KMS-11 (cell line): ENCODE measurements at regions not wholly inside any gene's neighbourhood (a gene's known extent, or its start where the extent isn't known, plus 50 kb on each side); places are given as distances from the start of the nearest gene placed in this dataset.

ENCODE experiments used
- H2AFZ ChIP-seq: fragments of 200-600 bp; sonication (generic); 2 replicates; pipeline ENCODE4 v1.6.1; 2016; ENCODE audit warnings: antibody characterized with exemption, mixed run types, low read depth
- H3K27ac ChIP-seq: fragments of 200-600 bp; sonication (generic); 2 replicates; pipeline ENCODE4 v1.6.1; 2016; ENCODE audit warnings: mild to moderate bottlenecking, mixed run types
- H3K27me3 ChIP-seq: fragments of 200-600 bp; sonication (generic); 2 replicates; pipeline ENCODE4 v1.6.1; 2017; ENCODE audit warnings: mild to moderate bottlenecking, low read depth, mixed run types, moderate library complexity; ENCODE audit not compliant: insufficient read depth
- H3K36me3 ChIP-seq: fragments of 200-600 bp; sonication (generic); 2 replicates; pipeline ENCODE4 v1.6.1; 2017; ENCODE audit warnings: mild to moderate bottlenecking, mixed run types; ENCODE audit not compliant: insufficient read depth
- H3K4me1 ChIP-seq: fragments of 200-600 bp; sonication (generic); 2 replicates; pipeline ENCODE4 v1.6.1; 2016; ENCODE audit warnings: mild to moderate bottlenecking, low read depth, mixed run types; ENCODE audit not compliant: poor library complexity, severe bottlenecking
- H3K4me2 ChIP-seq: fragments of 200-600 bp; sonication (generic); 2 replicates; pipeline ENCODE4 v1.7.0; 2016; ENCODE audit warnings: mild to moderate bottlenecking, mixed run types
- H3K4me3 ChIP-seq: fragments of 200-600 bp; sonication (generic); IDR thresholded peaks from 2 replicates; pipeline ENCODE4 v1.6.1; 2017; ENCODE audit warnings: low read depth, low read length, mixed read lengths; ENCODE audit not compliant: insufficient read depth
- H3K79me2 ChIP-seq: fragments of 200-600 bp; sonication (generic); 2 replicates; pipeline ENCODE4 v1.6.1; 2016; ENCODE audit warnings: low read depth, mixed run types; ENCODE audit not compliant: insufficient read depth
- H3K9ac ChIP-seq: fragments of 200-600 bp; sonication (generic); 2 replicates; pipeline ENCODE4 v1.6.1; 2016; ENCODE audit warnings: mild to moderate bottlenecking, mixed run types
- H4K20me1 ChIP-seq: fragments of 200-600 bp; sonication (generic); 2 replicates; pipeline ENCODE4 v1.6.1; 2016; ENCODE audit warnings: mild to moderate bottlenecking, mixed run types; ENCODE audit not compliant: insufficient read depth
- TF ChIP-seq, protein P1 (sequence below): fragments of 200-600 bp; sonication (generic); conservative IDR thresholded peaks from 2 replicates; pipeline ENCODE4 v1.6.1; 2017; ENCODE audit warnings: low read depth, mild to moderate bottlenecking, antibody characterized with exemption, low read length, moderate library complexity, mixed read lengths

DNA sequence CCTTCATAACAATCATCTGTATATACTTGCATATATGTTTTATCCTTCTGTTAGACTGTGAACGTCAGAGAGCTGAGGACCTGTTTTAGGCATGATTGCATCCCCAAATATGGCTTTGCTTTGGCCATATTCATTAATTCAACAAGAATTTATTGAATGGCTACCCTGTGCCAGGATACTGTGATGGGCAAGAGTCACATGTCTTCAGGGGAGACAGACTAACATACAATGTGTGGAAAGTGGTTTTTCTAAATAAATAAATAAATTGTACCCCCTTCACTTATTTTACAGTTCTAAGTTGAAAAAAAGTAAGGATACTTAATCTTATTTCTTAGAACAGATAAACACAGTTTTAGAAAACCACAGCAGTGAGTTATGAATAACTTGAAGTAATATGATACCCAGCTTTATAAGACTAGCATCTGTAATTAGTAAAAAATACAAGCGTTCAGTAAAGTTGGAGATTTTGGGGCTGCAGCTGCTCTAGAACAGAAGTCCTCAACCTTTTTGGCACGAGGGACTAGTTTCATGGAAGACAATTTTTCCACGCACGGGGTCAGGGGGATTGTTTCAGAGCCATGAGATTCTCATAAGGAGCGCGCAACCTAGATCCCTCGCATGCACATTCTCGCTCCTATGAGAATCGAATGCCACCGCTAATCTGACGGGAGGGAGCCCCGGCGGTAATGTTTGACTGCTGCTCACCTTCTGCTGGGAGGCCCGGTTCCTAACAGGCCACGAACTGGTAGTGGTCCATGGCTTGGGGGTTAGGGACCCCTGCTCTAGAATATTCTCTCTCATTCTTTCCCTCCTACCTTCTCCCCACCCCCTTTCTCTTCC, 89.4 kb upstream of the MTPN start:
- H3K79me2 ChIP-seq: no peaks in the 10 kb centered on the region
- H4K20me1 ChIP-seq: no peaks in the 10 kb centered on the region
- TF ChIP-seq, protein P1, sequence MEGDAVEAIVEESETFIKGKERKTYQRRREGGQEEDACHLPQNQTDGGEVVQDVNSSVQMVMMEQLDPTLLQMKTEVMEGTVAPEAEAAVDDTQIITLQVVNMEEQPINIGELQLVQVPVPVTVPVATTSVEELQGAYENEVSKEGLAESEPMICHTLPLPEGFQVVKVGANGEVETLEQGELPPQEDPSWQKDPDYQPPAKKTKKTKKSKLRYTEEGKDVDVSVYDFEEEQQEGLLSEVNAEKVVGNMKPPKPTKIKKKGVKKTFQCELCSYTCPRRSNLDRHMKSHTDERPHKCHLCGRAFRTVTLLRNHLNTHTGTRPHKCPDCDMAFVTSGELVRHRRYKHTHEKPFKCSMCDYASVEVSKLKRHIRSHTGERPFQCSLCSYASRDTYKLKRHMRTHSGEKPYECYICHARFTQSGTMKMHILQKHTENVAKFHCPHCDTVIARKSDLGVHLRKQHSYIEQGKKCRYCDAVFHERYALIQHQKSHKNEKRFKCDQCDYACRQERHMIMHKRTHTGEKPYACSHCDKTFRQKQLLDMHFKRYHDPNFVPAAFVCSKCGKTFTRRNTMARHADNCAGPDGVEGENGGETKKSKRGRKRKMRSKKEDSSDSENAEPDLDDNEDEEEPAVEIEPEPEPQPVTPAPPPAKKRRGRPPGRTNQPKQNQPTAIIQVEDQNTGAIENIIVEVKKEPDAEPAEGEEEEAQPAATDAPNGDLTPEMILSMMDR: no peak
- H3K9ac ChIP-seq: no peak overlapping the region
- H3K36me3 ChIP-seq: no peaks in the 10 kb centered on the region
- no peak overlapping the region for H3K27ac ChIP-seq
- H3K4me1 ChIP-seq: no peaks in the 10 kb centered on the region
- H2AFZ ChIP-seq: no peak overlapping the region
- H3K4me3 ChIP-seq: no peak overlapping the region
- no peak overlapping the region for H3K4me2 ChIP-seq
- H3K27me3 ChIP-seq: no peaks in the 10 kb centered on the region

DNA sequence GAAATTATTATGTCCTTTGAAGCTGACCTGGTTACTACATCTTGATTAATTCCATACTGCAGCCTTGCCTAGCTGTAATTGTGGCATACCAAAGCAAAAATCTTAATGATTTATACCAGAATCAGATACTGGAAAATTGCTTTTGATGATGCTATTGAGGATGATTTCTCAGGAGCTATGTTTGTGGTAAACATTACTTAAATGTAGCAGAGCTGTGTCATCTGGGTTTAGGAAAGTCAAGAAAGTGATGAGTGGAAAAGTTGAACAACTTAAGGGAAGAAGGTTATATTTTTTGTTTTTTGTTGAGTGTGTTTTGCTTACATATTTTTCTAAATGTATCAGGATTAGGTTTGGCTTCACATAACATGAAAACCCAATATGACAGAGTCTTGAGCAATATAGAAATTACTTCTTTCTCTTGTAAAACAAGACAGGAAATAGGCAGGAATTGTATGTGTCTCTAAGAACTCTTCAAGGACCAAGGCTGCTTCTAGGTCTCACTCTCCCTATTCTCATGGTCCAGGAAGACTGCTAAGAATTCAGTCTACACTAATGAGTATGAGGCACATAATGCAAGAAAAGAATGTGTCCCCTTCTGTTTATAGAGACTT, 87.6 kb upstream of the MTPN start:
- Histone ChIP-seq H2AFZ (no peak overlapping the region), H3K79me2 (no peaks in the 10 kb centered on the region), H3K4me3 (no peak overlapping the region), H3K4me2 (no peak overlapping the region), H3K4me1 (no peaks in the 10 kb centered on the region), H3K27ac (no peak overlapping the region), H3K36me3 (no peaks in the 10 kb centered on the region), H4K20me1 (no peaks in the 10 kb centered on the region), H3K9ac (no peak overlapping the region), H3K27me3 (no peaks in the 10 kb centered on the region)
- TF ChIP-seq, protein P1: no peak

DNA sequence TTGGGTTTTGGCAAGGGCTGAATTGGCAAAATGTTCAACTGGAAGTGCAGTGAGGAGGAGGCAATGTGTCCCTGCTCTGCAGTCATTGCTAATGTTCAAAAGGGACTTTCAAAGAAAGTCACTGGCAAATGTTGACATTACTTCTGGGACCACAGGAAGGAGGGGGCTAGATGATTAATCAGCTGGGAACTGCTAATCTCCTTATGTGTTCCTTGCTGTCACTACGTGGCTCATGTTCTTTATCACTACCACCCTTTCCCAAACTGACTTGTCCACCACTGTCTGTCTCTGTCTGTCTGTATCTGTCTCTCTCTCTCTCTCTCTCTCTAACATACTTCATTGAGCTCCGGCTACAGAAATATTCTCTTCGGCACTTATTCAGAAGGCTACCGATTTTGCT, 86.9 kb upstream of the MTPN start:
- no peaks in the 10 kb centered on the region for H3K4me1 ChIP-seq
- no peak overlapping the region for H3K4me2 ChIP-seq
- H3K27ac ChIP-seq: no peak overlapping the region
- H3K27me3 ChIP-seq: no peaks in the 10 kb centered on the region
- no peaks in the 10 kb centered on the region for H3K79me2 ChIP-seq
- no peak overlapping the region for H3K4me3 ChIP-seq
- H3K9ac ChIP-seq: no peak overlapping the region
- TF ChIP-seq, protein P1: no peak
- no peaks in the 10 kb centered on the region for H4K20me1 ChIP-seq
- no peak overlapping the region for H2AFZ ChIP-seq
- no peaks in the 10 kb centered on the region for H3K36me3 ChIP-seq

DNA sequence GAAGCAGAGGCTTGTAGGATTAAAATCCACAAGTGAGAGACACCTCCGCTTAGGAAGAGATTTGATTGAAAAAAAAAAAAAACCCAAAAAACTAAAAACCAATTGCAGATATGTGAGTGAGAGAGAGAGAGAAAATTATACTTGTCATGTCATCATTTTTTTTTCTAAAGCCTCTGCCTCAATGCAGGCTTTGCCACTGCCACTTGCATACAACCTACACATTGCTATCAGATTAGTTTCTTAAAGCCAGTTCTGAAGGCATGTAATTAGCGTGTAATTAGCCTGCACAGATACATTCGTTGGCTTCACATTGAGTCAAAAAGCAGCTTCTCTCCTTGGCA, 86.1 kb upstream of the MTPN start:
- Histone ChIP-seq H3K9ac (no peak overlapping the region), H3K27ac (no peak overlapping the region), H3K27me3 (no peaks in the 10 kb centered on the region), H2AFZ (no peak overlapping the region), H3K36me3 (no peaks in the 10 kb centered on the region), H3K79me2 (no peaks in the 10 kb centered on the region), H3K4me2 (no peak overlapping the region), H4K20me1 (no peaks in the 10 kb centered on the region), H3K4me3 (no peak overlapping the region), H3K4me1 (no peaks in the 10 kb centered on the region)
- TF ChIP-seq, protein P1: no peak
